ENCODE measurements at regions not wholly inside any gene's neighbourhood (a gene's known extent, or its start where the extent isn't known, plus 50 kb on each side); places are given as distances from the start of the nearest gene placed in this dataset.
"Not testable (repeated sequence)": the region's sequence is repeated elsewhere in the genome, so short reads cannot be mapped to it uniquely, and the experiment has no call there.

DNA sequence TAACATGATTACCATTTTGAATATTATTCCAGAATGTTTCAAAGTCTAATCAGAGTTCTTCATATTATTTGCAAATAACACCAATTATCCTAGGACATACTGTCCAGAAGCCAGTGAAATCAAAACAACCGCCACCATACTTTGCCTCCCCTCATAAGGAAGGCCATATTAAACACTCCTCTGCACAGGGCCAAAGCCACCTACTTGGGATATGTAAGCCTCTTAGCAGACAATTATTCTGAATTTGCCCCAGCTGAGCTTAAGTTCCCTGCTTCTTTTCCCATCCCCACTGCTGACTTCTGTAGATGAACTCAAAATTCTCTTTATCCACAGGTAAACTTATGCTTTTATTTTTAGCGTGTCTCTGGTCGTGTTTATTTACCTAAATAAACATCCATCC is 374.0 kb downstream of the KIF2B start:
- no peak for DNase-seq

DNA sequence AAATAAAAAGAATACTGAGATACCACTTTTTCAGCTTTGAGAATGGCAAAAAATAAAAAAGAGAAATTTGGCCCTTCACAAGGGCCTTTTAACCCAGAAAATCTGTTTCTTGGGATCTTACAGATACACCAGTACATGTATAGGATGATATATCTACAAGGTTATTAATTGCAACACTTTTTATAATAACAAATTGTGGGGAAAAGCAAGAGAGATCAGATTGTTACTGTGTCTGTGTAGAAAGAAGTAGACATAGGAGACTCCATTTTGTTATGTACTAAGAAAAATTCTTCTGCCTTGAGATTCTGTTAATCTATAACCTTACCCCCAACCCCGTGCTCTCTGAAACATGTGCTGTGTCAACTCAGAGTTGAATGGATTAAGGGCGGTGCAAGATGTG is 378.7 kb downstream of the KIF2B start:
- DNase-seq, result not testable (repeated sequence)

DNA sequence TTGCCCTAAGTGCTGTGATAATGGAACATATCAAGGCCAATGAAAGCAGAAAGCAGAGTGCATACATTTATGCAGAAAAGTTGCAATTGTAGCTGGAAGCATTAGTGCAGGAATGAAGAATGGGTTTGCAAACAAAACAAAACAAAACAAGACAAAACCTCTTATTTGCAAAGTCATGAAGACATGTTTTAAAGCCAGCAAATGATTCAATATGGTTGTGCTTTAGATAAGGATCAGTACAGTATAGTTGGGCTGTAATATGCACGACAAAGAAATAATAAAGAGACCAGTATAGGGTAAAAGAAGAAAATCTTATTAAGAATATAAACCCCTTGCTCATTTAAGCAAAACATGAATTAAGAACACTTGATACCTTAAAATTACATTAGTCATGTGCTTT is 398.1 kb downstream of the KIF2B start:
- DNase-seq, result no peak

DNA sequence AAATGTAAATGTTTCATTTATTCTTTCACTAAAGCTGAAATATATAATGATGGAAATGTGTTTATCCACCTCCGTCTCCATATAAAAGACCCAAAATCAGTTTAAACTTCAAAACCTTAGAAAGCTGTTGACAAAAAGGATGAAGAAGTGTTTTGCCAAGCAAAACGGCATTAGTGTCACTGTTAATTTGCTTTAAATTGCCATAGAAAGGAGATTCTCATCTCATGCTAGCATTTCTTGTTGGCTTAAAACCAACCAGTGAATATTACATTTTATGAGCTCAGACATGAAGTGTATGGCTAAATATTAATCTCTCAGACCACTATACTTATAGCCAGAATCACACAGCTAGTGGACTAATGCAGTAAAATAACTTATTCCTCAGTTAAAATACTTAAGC is 398.8 kb downstream of the KIF2B start:
- no peak for DNase-seq

DNA sequence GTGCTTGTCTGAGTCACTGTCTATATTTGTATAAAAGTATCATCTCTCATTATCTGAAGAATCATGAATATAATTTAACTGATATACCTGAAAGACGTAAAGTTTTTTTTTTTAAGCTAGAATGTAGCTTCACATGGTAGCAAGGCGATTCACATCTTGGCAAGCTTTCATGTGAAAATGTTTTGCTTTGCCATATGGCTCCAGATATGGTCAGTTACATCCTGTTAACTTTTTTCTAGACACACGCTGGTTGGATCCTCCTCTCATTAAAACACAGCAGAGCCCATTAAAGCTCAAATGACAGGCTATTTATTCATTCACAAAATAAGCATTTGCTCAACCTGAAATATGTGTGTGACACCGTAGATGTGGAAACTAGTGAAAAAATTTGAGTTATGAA is 412.8 kb downstream of the KIF2B start:
- no peak for DNase-seq

DNA sequence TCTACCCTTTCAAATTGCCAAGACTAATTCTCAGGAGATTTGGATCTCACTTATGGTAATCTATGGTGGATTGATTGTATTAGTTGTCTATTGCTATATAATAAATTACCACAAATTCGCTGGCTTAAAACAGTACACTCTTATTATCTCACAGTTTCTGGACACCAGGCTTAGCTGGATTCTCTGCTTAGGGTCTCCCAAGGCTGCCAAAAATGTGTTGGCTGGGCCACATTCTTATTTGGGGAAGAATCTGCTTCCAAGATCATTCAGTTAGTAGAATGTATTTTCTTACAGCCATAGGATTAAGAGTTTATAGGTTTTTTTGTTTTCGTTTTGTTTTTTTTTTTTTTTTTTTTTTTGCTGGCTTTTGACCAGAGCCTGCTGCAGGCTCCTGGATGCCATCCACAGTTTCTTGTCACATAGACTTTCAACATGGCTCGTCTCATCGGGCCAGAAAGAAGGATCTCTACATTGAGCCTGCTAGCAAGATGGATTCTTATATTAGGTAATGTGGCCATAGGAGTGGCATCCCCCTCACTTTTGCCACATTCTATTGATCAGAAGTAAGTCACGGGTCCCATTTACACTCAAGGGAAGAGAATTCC is 415.3 kb downstream of the KIF2B start:
- DNase-seq, result no peak

DNA sequence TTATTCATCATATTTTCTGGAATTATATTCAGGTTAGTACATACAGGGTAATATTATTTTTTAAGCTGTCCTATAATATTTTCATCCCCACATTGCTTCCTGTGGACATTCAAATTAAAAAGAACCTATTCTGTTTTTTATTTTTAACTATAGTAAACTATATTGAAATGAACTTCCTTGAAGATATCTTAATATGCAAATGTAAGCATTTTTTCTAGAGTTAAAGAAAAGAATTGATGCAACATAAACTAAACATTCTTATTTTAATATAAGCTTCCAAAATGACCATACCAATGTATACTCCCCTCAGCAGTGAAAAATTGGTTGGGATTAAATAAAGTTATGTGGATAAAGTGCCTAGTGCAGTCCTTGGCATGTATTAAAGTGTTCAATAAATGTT is 416.6 kb downstream of the KIF2B start:
- no peak for DNase-seq

DNA sequence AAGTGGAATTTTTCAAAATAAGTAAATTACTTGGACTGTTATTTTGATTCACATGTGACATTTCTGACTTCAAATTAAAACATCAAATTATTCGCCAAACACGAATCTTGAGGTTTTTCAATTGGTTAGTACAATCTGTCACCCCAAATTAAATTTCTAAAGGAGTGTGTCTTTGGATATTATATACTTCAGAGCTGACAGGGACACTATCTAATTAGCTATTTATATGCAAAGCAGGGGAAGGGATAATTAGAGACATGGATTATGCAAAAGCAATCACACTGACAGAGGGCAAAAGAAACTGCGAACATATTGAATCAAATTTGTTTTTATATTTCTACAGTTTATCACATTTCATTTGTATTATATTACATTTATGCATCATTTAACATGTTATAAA is 433.0 kb downstream of the KIF2B start:
- DNase-seq, result no peak

DNA sequence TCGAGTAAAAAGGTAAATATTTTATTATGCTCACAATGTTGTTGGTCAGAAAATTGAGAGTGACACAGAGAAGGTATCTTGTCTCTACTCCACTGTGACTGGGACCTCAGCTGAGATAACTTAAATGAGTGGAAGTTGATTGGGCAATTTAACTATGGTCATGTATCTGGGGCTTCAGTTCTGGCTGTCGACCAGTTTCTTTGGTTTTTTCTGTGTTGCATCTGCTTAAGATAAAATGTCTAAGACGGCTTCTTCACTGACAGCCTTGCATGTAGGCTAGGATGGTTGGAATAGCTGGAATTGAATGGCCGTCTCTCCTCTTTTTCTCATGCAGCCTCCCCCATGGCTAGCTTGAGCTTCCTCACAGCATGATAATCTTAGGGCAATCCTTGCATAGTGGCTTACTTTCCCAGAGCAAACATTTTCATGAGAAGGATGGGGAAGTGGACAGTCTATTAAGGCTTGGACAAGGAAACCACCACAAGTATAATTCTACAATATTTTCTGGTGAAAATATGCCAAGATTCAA is 433.7 kb downstream of the KIF2B start:
- no peak for DNase-seq

DNA sequence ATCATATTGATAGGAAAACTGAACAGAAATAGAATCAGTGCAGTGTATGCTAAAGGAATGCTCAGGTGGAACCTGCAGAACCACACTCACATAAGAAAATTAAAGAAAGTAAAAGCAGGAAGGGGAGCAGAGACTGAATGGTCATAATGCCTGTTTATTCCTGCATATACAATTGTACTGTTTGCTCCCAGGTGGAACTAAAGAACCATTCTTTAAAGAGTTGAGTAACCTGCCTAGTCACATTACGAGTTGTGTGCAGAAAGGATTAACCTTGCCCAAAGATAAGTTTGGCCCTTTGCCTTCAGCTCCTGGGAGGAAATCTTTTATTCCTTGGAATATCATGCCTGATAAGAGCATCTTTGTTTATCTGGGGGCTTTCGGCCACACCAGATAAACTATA is 434.7 kb downstream of the KIF2B start:
- no peak for DNase-seq

DNA sequence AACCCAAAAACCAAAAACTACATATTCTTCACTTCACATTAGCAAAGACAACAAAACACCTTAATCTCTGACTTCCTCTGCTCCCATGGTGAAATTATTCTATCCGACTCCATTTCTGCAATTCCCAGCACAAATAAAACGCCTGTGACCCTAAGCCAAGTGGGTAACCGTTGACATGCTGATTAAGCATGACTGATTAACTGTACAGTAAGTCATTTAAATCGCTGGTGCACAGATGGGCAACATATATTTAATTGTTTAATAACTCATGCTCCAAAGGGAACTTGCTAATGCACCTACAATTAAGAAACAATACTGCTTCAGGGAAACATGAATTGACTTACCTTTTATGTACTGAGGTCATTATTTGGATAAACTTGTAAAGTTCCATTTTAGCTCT is 436.7 kb downstream of the KIF2B start:
- DNase-seq, result no peak

DNA sequence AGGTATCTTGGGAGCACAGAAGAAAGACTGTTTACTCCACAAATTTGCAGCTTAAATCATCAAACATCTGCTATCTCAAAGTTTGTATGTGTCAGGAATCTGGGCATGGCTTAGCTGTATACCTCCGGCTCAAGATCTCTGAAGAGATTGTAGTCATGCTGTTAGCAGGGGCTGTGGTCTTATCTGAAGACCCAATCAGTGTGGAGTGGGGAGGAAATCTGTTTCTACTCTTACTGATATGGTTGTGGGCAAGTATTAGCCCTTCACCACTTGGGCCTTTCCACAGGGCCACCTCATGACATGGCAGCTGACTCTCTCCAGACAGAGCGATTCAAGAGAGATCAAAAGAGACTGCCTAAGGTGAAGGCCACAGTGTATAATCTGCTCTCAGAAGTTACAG is 438.7 kb downstream of the KIF2B start:
- no peak for DNase-seq

DNA sequence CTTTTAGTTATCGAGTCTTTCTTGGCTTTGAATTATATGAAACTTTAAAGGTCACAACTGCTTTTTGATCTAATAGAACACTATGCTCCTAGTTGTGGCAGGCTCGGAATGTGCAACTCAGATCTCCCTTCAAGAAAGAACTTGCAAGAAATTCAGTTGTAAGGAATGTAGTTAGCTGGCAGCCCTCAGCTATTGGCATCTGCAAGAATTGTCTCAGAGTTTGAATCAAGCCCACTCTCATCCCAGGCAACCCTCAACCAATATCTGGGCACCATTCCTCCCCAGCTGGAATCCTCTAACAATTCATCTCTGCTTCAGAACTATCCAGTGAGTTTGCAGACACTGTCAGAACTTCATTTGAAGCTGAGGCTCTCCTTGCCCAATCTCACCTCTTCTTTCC is 447.2 kb downstream of the KIF2B start:
- no peak for DNase-seq

DNA sequence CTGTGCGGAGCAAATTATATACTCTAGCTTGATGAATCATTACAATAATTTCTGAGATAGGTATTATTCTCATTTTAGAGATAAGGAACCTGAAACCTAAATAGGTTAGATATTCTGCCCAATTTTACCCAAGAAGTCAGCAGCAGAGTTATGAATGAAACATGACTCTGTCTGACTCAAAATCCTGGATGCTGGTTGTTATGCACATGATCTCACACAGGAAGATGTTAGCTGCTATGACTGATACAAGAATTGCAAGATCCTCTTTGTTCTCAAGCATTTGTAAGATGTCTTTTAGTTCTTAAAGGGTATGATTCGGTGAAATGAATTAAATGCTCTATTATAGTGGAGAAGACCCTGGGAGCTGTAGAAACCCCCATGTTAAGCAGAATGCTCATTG is 447.8 kb downstream of the KIF2B start:
- DNase-seq, result no peak

DNA sequence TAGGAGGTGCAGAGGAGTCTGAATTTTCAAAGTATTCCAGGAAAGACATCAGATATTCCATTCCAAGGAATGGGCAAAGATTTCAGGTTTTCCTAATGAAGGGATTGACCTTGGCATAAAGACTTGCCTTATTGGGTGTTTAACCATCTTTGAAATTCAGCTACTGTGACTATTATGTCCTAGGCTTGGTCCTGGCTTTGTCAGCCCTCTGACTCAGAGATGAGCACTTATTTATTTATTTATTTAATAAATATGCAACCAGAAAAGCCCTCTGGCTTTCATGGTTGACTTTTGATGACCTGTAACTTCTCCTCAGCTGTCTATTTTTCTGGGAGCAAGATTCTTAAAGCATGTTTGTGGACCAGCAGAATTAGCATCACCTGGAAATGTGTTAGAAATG is 455.1 kb downstream of the KIF2B start:
- DNase-seq, result no peak

DNA sequence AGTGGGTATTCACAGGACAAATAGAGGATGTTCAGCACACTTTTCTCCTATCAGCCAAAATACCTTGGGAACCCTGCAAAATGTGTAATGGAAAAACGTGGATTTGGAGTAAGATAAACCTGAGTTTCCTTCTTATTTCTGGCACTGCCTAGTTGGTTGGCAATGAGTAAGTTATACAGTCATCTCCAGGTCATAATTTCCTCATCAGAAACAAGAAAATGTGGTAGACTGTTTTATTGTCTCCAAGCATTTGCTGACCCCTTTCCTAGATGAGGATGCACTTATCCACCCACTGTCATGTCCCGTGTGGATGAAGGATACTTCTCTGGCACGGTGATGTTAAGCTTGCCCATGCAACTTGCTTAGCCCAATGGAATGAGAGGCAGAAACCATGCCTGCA is 458.0 kb downstream of the KIF2B start:
- no peak for DNase-seq

DNA sequence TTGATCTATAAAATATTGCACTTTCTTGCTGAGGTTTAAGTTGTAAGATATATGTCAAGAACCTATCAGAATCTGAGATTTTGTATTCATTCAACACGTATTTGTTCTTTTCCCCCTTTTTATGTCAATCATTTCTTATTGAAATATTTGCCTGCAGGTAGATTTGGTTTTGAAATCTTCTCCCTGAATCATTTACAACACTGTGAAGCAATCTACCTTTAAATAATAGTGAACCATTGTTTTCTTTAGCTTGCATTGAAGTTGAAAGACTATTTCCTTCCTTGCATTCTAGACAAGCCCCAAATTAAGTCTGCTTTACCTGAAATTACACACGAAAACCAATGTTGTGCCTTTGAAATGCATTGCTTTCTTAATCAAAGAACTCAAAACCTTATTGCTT is 460.2 kb downstream of the KIF2B start:
- DNase-seq, result no peak

DNA sequence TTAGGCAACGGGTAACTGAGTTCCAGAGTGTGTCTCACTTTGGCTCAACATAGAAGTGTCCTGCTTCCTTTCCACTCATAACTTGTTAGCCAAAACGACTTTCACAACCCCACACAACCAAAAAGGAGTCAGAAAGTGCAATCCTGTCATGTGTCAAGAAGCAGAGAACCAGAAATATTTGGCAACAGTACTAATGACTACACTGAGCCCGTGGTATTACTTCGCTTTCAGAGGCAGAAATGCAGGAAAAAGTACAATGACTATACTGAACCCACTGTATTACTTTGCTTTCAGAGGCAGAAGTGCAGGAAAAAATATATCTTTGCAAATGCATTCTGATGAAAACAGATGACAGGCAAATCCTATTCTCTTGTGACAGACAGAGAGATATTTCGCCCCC is 484.6 kb downstream of the KIF2B start:
- no peak for DNase-seq

DNA sequence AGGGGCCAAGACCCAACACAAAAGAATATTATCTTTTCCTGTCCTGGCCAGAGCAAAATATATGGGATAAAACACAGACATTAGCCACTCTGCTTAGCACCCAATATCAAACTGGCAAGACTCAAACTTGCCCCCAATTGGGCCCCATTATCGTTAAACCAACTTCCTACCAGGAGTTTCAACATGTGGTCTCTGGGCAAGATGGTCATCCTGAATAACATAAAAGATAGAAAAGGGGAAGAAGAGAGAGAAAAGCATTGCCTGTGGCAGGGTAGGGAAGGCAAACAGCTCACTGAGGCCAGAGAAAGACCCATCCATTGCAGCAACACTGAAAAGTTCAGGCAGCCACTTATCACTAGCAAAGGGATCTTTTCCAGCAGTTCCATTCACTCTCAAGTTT is 502.1 kb downstream of the KIF2B start:
- no peak for DNase-seq

DNA sequence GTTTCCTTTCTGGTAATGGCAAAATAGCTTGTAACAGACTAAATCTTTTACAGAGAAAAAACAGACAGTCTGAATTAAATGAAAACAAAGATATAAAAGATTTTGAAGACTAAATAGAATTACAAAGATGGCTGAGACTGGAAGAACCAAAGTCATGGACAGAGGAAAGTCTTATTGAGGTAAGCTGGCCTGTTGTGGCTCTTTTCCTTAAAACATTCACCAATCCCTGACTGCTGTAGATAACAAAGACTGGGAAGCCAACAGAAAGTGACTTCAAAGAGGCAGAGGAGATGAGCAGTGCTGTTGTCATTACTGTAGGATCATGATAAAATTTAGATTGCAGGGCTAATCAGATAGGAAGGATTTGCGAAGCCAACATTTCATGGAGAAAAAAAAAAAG is 517.0 kb downstream of the KIF2B start:
- no peak for DNase-seq

DNA sequence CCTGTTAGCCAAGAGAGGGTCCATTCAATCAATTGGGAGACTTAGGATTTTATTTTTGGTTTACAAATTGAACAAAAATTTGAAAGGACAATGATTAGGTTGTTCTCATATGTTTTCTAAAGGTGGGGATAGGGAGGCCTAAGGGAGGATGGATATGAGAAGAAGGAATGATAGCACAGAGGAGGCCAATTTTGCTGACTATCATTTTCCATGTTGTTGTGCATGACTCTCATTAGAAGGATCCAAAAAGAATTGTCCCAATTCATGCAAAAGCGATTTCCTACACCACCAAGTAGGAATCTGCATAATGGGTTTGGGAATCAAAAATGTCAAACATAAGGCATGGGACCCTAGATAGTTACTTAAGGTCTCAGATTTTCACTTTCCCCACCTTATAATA is 524.8 kb downstream of the KIF2B start:
- DNase-seq, result no peak

DNA sequence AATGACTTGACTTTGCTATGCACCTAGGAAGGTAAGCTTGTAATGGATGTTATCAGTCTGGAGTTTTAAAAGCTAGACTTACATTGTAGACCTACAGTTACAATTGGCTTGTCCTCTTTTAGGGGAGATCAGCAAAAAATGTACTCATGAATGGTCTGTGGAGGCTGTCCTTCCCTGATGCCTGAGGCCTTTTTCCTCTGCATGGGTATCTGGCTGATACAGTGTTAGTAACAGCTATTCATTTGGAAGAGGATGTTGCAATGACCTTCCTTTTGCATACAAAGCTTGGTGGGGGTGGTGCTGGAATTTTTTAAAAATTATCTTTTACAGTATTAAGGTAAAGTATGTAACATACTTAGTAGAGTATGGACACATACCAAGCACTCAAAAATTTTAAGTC is 525.5 kb downstream of the KIF2B start:
- DNase-seq, result no peak

DNA sequence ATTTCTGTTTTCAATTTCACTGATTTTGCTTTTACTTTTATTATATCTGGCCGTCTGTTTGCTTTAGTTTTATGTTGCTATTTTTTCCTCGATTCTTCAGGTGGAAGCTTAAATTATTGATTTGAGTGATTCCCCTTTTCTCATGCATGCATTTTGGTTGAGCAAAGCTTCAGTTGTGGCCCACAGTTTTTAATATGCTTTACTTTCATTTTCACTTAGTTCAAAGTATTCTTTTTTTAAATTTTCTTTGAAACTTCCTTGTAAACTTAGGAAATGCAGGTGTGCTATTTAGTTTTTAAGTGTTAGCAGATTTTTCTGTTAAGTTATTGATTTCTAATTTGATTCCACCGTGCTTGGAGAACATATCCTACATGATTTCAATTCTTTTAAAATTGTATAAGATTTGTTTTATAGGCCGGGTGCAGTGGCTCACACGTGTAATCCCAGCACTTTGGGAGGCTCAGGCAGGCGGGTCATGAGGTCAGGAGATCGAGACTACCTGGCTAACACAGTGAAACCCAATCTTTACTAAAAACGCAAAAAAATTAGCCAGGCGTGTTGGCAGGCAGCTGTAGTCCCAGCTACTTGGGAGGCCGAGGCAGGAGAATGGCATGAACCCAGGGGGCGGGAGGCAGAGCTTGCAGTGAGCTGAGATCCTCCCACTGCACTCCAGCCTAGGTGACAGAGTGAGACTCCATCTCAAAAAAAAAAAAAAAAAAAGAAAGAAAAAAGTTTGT is 531.2 kb downstream of the KIF2B start:
- DNase-seq, result no peak

DNA sequence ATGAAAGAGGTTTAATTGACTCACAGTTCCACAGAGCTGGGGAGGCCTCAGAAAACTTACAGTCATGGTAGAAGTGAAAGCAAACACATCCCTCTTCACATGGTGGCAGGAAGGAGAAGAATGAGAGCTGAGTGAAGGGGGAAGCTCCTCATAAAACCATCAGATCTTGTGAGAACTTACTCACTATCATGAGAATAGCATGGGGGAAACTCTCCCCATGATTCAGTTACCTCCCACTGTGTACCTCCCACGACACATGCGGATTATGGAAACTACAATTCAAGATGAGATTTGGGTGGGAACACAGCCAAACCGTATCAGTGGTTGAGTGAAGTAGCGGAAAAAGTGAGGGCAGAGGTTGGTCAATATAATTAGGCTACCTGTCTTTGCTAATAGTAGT is 538.3 kb downstream of the KIF2B start:
- not testable (repeated sequence) for DNase-seq

DNA sequence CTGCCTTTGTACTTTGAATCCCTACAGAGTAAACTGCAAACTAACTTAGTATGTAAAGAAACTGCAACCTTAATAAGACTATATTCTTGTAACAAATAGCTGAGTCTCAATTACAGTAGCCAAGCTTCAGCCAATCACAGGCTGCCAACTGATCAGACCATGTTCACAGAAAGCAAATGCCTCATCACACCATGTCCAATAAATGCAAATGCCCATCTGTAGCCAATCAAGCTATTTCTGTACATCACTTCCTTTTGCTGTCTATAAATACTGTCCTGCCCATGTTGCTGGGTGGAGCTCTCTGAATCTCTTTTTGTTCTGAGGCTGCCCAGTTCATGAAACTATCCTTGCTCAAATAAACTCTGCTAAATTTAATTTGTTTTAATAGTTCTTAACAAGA is 531.7 kb upstream of the TOM1L1 start:
- DNase-seq, result no peak

Measured in stimulated activated CD4-positive, alpha-beta T cell treated with anti-CD3 and anti-CD28 coated beads, Interleukin-1b, Interleukin-23, amount 100 ng/mL, for 48 hours (primary cell).